Body of pancreas (tissue), 4 donors: ENCODE measurements at regions not wholly inside any gene's neighbourhood (a gene's known extent, or its start where the extent isn't known, plus 50 kb on each side); places are given as distances from the start of the nearest gene placed in this dataset.

ENCODE experiments used
- CTCF ChIP-seq, 7 experiments: fragments of 450-650 bp in 4 of 7; fragments of 200-600 bp in 3 of 7; sonication (generic) in 3 of 7; IDR thresholded peaks; one replicate each; pipeline ENCODE4 v1.5.1; 2016 to 2019; ENCODE audit warnings: antibody characterized with exemption in 7 of 7
- POLR2A ChIP-seq, 3 donors: fragments of 450-650 bp; IDR thresholded peaks; one replicate each; pipeline ENCODE4 v1.6.1; 2016; ENCODE audit warnings: antibody characterized with exemption in 3 of 3, mild to moderate bottlenecking in 2 of 3

DNA sequence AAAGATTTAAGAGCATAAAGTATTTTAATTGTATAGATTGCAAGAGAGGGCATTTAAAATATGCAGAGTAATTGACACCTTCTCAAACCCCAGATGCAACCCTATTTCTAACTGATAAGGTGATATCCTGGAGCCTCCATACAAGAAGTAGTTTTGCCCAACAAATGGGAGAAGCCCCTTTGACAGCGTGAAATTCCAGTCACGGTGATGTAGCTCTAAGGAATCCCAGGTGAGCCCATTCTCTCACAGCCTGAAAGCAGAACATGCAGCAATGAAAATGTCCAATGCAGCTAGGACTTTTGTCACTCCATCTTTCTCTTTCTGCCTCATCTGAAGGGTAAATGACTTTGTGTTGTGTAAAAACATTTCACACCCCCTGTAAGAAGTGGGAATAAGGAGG lies 96.4 kb downstream of the TMEM212 start:
- TF ChIP-seq CTCF (IDR thresholded peaks at IDR 0.05) (no peak), POLR2A (IDR thresholded peaks at IDR 0.05) (no peak)
